ENCODE measurements at regions not wholly inside any gene's neighbourhood (a gene's known extent, or its start where the extent isn't known, plus 50 kb on each side); places are given as distances from the start of the nearest gene placed in this dataset.

GRCh38 chr5:87605663-87606062, 192.9 kb upstream of the CCNH start:
- FAIRE-seq: no peak
- POLR2A ChIA-PET: no interaction called here

DNA sequence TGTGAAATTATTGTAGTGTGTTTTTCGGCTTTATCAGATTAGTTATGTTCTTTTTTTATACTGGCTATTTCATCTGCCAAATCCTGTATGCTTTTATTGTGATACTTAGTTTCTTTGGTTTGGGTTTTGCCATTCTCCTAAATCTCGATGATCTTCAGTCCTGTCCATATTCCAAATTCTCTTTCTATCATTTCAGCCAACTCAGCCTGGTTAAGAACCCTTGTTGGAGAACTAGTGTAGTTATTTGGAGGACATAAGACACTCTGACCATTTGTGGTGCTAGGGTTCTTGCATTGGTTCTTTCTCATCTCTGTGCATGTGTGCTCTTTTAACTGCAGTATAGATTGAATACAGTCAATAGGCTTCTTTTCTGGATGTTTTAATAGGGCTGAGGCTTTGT, 187.0 kb upstream of the CCNH start:
- H3K4me3 ChIP-seq: no peak overlapping the region
- ATAC-seq: no peak
- CTCF ChIA-PET: no interaction called here
- POLR2A ChIA-PET: no interaction called here
- WGBS (ENCODE audit: missing lambda C conversion rate): 9% methylated on average over 2 of the region's 2 CpGs
- TF ChIP-seq KDM1A (IDR thresholded peaks at IDR 0.05; ENCODE audit: low read depth) (no peak), CBX2 (IDR thresholded peaks at IDR 0.05; ENCODE audit: borderline replicate concordance, low read depth) (no peak), HOXA7 (CRISPR knock-in tag; IDR thresholded peaks at IDR 0.05) (no peak), CHD2 (IDR thresholded peaks at IDR 0.05; ENCODE audit: low read length, partially characterized antibody) (no peak)
- TF ChIP-seq, protein P1, sequence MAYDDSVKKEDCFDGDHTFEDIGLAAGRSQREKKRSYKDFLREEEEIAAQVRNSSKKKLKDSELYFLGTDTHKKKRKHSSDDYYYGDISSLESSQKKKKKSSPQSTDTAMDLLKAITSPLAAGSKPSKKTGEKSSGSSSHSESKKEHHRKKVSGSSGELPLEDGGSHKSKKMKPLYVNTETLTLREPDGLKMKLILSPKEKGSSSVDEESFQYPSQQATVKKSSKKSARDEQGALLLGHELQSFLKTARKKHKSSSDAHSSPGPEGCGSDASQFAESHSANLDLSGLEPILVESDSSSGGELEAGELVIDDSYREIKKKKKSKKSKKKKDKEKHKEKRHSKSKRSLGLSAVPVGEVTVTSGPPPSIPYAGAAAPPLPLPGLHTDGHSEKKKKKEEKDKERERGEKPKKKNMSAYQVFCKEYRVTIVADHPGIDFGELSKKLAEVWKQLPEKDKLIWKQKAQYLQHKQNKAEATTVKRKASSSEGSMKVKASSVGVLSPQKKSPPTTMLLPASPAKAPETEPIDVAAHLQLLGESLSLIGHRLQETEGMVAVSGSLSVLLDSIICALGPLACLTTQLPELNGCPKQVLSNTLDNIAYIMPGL (CRISPR knock-in tag; IDR thresholded peaks at IDR 0.05; ENCODE audit: borderline replicate concordance): no peak
- no peak overlapping the region for H3K27ac ChIP-seq
- H3K4me1 ChIP-seq: no peaks in the 10 kb centered on the region
- DNase-seq (ENCODE audit: low read depth in 1 of 2, low spot score in 1 of 2): no peak
- H3K9me3 ChIP-seq: no peaks in the 10 kb centered on the region
- no peak for FAIRE-seq
- no peak overlapping the region for H3K4me2 ChIP-seq

More at GRCh38 chr5:87605663-87606062, 192.9 kb upstream of the CCNH start:
- CTCF ChIA-PET: no interaction called here
- no peak for DNase-seq (ENCODE audit: low read depth in 1 of 2, low spot score in 1 of 2)
- Histone ChIP-seq H3K27ac (no peak overlapping the region), H3K4me3 (no peak overlapping the region), H3K4me1 (no peaks in the 10 kb centered on the region), H3K9me3 (no peaks in the 10 kb centered on the region), H3K4me2 (no peak overlapping the region)
- no peak for ATAC-seq
- peak; percentile 63 for TF ChIP-seq MAFK (IDR thresholded peaks at IDR 0.05; ENCODE audit: partially characterized antibody)
- no peak for TF ChIP-seq JUNB (IDR thresholded peaks at IDR 0.05)
- TF ChIP-seq MYC (IDR thresholded peaks at IDR 0.05; ENCODE audit: borderline replicate concordance, low read length): no peak
- WGBS (ENCODE audit: missing lambda C conversion rate): 4% methylated on average over 2 of the region's 2 CpGs

GRCh38 chr5:87598460-87598859, 185.7 kb upstream of the CCNH start:
- FAIRE-seq: no peak
- DNase-seq (ENCODE audit: low read depth in 1 of 2, low spot score in 1 of 2): no peak
- Histone ChIP-seq H3K4me3 (no peak overlapping the region), H3K4me2 (no peak overlapping the region), H3K4me1 (no peaks in the 10 kb centered on the region), H3K9me3 (no peaks in the 10 kb centered on the region), H3K27ac (no peak overlapping the region)
- no peak for ATAC-seq
- 0% methylated on average over 1 of the region's 1 CpG for WGBS (ENCODE audit: missing lambda C conversion rate)
- ChIA-PET CTCF (no interaction called here), POLR2A (no interaction called here)
- TF ChIP-seq POLR2A (IDR thresholded peaks at IDR 0.05; ENCODE audit: low read length) (no peak), FOSB (CRISPR knock-in tag; IDR thresholded peaks at IDR 0.05) (no peak), REST (IDR thresholded peaks at IDR 0.05) (no peak), CHD2 (IDR thresholded peaks at IDR 0.05; ENCODE audit: low read length, partially characterized antibody) (no peak), ZC3H11A (IDR thresholded peaks at IDR 0.05) (no peak), ELK1 (IDR thresholded peaks at IDR 0.05; ENCODE audit: low read depth, low read length) (no peak), MYC (IDR thresholded peaks at IDR 0.05; ENCODE audit: borderline replicate concordance, low read length) (no peak), ESRRA (IDR thresholded peaks at IDR 0.05; ENCODE audit: borderline replicate concordance, low read length) (no peak), ATOH8 (CRISPR knock-in tag; IDR thresholded peaks at IDR 0.05; ENCODE audit: low read depth) (no peak), PHF8 (IDR thresholded peaks at IDR 0.05; ENCODE audit: borderline replicate concordance, low read depth) (no peak), CTCF (IDR thresholded peaks at IDR 0.05) (no peak), USF2 (IDR thresholded peaks at IDR 0.05) (no peak)
- TF ChIP-seq, protein P2, sequence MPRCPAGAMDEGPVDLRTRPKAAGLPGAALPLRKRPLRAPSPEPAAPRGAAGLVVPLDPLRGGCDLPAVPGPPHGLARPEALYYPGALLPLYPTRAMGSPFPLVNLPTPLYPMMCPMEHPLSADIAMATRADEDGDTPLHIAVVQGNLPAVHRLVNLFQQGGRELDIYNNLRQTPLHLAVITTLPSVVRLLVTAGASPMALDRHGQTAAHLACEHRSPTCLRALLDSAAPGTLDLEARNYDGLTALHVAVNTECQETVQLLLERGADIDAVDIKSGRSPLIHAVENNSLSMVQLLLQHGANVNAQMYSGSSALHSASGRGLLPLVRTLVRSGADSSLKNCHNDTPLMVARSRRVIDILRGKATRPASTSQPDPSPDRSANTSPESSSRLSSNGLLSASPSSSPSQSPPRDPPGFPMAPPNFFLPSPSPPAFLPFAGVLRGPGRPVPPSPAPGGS (IDR thresholded peaks at IDR 0.05): no peak
